Activated T-cell treated with anti-CD3 and anti-CD28 coated beads for 24 hours (primary cell): ENCODE measurements at regions not wholly inside any gene's neighbourhood (a gene's known extent, or its start where the extent isn't known, plus 50 kb on each side); places are given as distances from the start of the nearest gene placed in this dataset.
"Not testable (repeated sequence)": the region's sequence is repeated elsewhere in the genome, so short reads cannot be mapped to it uniquely, and the experiment has no call there.

ENCODE experiments used
- DNase-seq: peaks from one replicate; pipeline ENCODE4 v3.0.0-alpha.2; 2020; ENCODE audit warnings: low read depth

DNA sequence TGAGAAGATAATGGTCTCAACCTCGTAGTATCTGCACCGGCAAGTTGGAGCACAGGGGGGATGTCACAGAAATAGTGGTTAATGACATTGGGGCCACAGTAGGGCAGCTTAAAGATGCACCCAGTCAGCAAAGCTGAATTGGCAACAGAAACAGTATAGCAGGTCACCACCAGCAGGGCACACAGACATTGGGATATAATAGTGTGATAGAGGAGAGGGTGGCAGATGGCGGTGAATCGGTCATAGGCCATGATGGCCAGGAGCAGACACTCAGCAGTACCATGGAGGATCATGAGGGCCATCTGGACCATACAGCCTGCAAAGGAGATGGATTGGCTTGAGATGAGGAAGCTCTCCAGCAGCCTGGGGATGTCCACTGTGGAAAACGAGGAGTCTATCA is 106.0 kb upstream of the OR9Q1 start:
- no peak for DNase-seq

DNA sequence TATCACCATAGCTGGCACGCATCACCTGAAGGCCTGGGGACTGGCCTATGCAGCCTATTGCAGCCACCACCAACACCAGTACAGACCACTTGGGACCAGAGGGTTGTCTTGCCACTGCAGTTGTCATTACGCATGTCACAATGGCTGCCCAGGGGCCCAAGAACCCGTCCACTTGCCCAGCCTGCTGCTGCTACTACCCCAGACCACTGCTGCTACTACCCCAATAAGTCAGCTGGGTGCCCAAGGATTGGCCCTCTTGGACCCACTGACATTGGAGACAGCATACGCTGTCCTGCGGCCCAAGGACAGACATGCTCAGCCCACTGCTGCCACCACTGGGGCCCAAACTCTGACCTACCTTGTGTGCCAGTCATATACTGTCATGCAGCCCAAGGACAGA is 102.7 kb upstream of the OR9Q1 start:
- no peak for DNase-seq

DNA sequence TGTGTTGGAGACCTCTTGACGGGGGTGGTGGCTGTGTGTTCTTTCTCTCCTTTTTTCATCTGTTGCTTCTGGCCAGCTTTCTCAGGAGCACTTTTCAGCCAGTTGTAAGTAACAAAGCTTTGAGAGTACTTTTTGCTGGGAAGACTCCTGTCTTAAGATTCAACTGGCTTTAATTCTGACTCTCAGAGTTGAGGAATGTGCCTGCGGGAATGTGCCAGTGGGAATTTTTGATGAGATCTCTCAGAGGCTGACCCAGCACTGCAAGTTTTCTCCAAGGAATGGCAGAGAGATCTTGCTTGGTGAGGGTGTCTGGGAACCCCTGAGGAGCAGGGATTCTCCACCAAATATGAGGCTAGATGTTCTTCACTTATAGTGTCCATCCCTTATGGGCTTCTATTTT is 91.6 kb upstream of the OR9Q1 start:
- no peak for DNase-seq

DNA sequence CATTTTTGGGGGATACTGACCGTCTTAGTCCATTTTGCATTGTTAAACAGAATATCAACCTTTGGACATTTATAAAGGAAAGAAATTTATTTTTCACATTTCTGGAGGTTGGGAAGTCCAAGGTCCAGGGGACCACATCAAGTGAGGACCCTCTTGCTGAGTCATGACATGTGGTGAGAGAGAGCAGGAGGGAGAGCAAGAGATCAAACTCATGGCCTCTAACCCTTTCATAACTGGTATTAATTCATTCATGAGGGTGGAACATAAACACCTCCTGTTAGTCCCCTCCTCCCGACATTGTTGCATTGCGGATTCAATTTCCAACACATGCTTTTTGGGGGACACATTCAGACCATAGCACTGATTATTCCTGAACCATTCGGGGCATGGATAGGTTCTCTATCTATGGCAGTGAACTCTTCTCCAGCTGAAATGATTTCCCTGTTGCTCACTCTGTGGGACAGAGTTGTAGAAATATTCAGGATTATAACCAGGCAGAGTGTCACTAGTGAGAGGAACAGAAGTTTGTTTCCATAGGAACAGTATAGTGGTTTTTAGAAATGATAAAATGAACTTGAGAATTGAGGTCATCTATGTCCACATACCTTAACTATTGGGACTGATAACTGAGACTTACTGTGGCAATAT is 88.2 kb upstream of the OR9Q1 start:
- DNase-seq: no peak

DNA sequence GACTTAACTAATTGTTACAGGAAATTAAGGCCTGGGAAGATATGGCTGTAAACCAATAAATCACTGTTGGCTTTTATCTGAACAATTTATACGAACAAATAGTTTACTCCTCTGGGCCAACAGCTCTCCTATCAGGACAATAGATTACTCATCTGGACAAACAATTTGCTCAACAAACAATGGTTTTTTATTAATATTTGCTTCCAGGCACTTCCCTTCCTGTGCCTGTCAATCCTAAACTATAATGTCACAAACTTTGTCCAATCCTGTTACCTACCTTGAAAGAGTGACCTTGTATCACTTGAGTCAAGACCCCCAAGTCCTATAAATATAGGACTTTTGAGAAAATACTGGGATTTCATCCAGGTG is 87.6 kb upstream of the OR9Q1 start:
- no peak for DNase-seq

DNA sequence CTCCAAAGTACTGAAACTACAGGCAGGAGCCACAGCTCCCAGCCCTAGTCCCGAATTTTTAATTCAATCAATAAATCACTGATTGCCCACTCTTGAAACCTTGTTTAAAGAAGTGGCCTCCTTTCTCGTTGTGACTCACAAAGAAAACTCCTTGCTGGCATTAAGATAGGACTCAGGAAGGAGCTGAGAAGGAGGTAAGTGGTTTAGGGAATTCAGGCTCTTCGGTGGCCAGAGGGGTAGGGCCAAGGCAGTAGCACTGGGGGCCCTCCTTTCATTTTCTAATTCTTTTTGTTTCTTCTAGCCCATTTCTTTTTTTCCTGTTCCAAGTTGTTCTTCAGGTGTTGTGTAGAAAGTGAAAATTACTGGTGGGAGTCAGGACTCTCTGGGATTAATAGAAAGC is 86.2 kb upstream of the OR9Q1 start:
- DNase-seq: no peak

DNA sequence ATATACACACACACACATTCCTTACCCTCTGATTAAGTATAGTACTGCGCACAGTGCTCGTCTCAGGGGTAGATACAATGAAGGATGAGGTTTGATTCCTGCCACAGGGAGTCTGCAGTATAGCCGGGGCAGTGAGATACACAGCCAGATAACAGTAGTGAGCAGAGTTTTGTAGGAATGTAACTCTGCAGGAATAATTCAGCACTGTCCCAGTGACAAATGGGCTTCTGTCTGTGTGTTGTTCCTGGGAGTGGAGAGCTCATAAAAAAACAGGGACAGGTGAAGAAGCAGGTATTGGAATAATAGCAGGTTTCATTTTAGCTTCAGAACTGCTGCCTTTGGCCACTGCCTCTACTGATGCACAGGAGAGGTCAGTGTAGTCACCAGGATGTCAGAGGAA is 85.3 kb upstream of the OR9Q1 start:
- no peak for DNase-seq

DNA sequence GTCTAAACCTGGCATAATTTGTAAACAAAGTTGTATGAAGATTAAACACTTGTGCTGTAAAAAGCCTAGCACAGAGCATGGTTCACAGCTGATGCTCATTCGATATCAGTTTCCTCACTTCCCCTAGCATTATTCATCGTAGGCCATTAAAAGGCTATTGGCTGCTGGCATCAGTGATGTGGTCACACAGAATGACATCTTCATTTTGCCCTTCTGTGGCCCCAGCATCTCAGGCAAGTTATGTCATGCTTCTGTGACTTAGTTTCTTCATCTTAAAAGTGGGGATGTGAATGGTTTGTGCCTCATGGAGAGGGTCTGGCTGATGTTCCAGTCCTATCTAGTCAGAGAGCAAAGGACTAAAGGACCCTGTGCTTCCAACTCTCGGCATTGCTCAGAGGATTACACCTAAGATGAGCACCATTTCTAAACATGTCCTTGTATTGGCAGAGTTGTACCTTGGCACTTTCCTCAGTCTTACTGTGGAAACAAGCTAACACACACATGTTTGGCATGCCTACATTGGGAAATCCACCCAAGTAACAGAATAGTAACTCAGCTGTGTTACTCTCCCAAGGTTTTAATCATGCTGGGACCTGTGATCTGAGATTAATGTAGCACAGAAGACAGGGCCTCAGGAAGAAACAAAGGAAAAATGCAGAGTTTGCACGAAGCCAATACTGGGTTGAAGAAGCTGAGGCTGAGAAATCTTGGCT is 83.5 kb upstream of the OR9Q1 start:
- no peak for DNase-seq

DNA sequence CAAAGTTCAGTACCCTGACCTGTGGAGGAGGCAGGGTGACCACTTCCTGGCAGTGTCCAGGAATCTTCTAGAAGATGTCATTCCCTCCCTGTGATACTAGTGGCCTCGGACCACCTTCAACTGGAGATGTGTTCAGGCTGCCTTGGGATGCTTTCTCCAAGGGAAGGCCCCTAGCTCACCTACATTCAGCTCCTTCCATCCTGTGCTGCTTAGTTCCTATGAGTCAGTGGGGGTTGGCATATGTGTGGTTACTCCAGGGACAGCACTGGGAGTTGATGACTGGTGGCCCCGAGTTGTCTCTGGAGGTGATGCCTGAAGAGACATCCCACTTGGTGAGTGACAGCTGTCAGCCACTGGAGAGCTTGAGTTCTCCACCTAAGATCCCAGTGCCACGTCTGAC is 81.8 kb upstream of the OR9Q1 start:
- no peak for DNase-seq

DNA sequence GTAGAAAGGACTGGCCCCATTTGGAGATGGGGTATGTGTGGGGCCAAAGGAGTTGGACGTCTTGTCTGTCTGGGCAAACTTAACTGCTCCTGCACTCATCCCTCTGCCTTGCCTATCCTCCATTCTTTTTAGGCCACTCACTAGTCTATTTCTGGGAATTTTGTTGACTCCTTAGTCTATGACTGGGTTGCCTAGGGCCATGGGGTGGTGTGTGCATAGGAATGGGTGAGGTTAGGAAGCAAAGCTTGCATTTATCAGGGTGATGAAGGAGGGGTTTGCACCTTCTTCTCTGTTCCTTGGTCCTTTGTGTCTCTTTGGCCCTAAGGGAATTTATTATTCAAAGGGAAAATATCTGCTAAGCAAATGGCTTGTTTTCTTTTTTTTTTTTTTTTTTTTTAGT is 80.9 kb upstream of the OR9Q1 start:
- no peak for DNase-seq

DNA sequence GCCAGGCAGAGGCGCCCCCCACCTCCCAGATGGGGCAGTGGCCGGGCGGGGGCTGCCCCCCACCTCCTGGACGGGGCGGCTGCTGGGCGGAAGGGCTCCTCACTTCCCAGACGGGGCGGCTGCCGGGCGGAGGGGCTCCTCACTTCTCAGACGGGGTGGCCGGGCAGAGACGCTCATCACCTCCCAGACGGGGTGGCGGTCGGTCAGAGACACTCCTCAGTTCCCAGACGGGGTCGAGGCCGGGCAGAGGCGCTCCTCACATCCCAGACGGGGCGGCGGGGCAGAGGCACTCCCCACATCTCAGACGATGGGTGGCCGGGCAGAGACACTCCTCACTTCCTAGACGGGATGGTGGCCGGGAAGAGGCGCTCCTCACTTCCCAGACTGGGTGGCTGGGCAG is 79.9 kb upstream of the OR9Q1 start:
- DNase-seq: not testable (repeated sequence)

DNA sequence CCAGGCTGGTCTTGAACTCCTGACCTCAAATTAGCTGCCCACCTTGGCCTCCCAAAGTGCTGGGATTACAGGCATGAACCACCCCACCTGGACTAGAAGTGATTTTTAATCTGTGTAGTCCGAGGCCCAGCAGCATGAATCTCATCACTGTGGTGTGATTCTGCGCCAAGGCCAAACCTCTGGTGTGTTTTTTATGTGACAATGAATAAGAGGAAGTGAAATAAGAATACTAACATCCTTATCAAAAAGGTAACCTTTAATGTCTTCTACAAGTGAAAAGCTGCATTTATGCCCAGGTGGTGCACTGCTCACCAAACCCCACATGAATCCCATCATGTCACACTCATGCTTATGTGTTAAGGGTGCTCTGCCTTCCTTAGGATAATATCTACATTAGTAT is 77.1 kb upstream of the OR9Q1 start:
- no peak for DNase-seq

DNA sequence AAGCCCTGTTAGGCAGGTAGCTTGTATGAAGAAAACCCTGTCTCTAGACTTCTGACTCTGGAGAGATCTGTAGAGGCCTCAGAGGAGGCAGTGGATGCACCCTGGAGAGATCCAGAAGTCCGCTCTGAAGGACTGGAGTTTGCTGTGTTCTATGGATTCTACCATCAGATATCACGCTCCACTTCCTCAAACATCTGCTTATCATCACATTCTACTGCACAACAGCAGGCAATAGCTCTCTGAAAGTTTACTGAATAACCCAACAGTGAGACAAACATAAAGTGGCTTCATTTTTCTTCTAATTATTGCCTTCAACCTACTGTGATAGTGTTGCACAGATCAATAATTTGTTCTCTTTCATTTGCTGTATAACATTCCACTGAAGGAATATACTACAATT is 59.0 kb upstream of the OR9Q1 start:
- no peak for DNase-seq

DNA sequence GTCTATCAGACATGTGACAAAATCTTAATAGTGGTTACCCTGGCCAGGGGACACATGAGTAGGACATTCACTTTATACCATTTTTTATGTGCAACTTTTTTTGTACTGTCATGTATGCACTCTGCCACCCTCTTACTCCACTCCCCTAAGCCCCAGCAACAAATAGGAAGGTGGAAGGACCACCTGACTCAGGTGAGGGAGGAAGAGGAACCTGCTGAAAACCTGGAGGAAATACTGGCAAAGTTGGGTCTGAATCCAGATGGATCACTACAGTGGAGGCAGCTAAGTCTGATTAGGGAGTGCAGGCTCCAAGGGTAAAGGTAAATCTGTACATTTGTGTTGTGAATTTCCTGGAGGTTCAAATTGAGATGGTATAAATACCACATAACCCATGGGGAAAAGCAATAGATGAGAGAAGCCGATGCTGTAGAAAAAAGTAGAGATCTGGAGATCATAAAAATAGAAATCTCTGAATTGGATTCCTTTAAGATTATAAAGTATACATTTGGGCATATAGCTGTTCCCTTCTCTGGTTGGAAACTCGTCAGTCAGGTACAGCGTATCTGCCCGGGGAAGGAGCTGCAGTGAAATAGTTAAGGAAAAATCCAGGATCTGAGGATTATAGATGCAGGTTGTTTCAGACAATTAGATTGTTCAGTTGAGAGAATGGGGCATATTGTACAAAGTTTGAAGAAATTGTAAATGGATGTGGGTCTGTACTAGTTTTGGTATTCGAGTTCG is 52.2 kb upstream of the OR9Q1 start:
- no peak for DNase-seq

DNA sequence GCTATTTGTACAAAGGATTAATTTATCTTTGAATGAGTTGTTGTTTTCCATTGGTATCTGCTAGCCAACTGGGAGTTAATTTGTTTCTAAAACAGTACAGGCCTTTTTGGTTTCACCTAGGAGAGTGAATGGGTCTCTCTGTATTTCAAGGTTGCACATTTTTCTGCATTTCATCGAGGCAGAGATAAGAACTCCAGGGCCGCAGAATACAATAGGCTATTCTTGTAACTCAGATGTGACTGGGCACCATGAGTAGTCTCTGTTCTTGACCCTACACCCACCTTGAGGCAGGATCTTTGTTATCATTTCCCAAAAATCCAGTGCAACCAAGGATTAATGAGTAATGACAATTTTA is 51.7 kb upstream of the OR9Q1 start:
- DNase-seq: no peak
